IMR-90 (cell line): ENCODE measurements at regions not wholly inside any gene's neighbourhood (a gene's known extent, or its start where the extent isn't known, plus 50 kb on each side); places are given as distances from the start of the nearest gene placed in this dataset.

ENCODE experiments used
- ATAC-seq: fragments of 200-7000 bp; cut with Tn5 transposase; 2 replicates; pipeline ENCODE4 v1.9.1; 2020; ENCODE audit warnings: low read depth, mild to moderate bottlenecking, moderate library complexity
- BruUV-seq: library from RNA; stranded (reverse); fragments of 400-500 nt; replicated peaks from 2 replicates; lab custom pipeline; 2021; lab: Mats Ljungman, UMichigan
- CTCF ChIA-PET: fragments of 300-600 bp; formaldehyde crosslinking; extraction: SDS; loops from one replicate; lab custom pipeline; 2021; ENCODE audit warnings: antibody characterized with exemption; lab: Yijun Ruan, JAX
- POLR2A ChIA-PET: fragments of 300-600 bp; sonication (Branson Sonifier 250); formaldehyde crosslinking; loops from one replicate; lab custom pipeline; 2022; ENCODE audit warnings: antibody characterized with exemption; ENCODE audit not compliant: unreplicated experiment; lab: Charles Lee
- DNase-seq: peaks from one replicate; pipeline ENCODE4 v3.0.0; 2013
- H2AFZ ChIP-seq: replicated peaks from 2 replicates; pipeline ENCODE3; 2013; ENCODE audit warnings: low read length, mild to moderate bottlenecking; ENCODE audit not compliant: poor library complexity
- H2AK5ac ChIP-seq: 2 replicates; pipeline ENCODE4 v1.6.1; 2013; ENCODE audit warnings: low read depth, low read length, inconsistent platforms
- H2AK9ac ChIP-seq: replicated peaks from 2 replicates; pipeline ENCODE3; 2013; ENCODE audit warnings: mild to moderate bottlenecking, low read depth, low read length, moderate library complexity; ENCODE audit not compliant: poor library complexity
- H2BK120ac ChIP-seq: 2 replicates; pipeline ENCODE4 v1.6.1; 2013; ENCODE audit warnings: low read depth, low read length, inconsistent platforms
- H2BK15ac ChIP-seq: 3 replicates; pipeline ENCODE4 v1.6.1; 2013; ENCODE audit warnings: low read depth, low read length, inconsistent platforms
- H2BK20ac ChIP-seq: 2 replicates; pipeline ENCODE4 v1.6.1; 2013; ENCODE audit warnings: low read depth, mild to moderate bottlenecking, inconsistent platforms, low read length, moderate library complexity
- H2BK5ac ChIP-seq: 2 replicates; pipeline ENCODE4 v1.6.1; 2013; ENCODE audit warnings: mild to moderate bottlenecking, low read depth, low read length, inconsistent platforms; ENCODE audit not compliant: poor library complexity, severe bottlenecking
- H3K14ac ChIP-seq: replicated peaks from 2 replicates; pipeline ENCODE4 v1.6.1; 2013; ENCODE audit warnings: low read depth, low read length, inconsistent platforms
- H3K18ac ChIP-seq: 2 replicates; pipeline ENCODE4 v1.6.1; 2013; ENCODE audit warnings: low read depth, low read length, control low read depth
- H3K23ac ChIP-seq: 2 replicates; pipeline ENCODE4 v1.6.1; 2013; ENCODE audit warnings: low read depth, low read length, inconsistent platforms
- H3K27ac ChIP-seq: 2 replicates; pipeline ENCODE4 v1.5.1; 2013; ENCODE audit warnings: mild to moderate bottlenecking, control low read depth, low read length; ENCODE audit not compliant: insufficient read depth
- H3K27me3 ChIP-seq: 2 replicates; pipeline ENCODE4 v1.6.1; 2013; ENCODE audit warnings: low read length; ENCODE audit not compliant: control insufficient read depth, insufficient read depth
- H3K36me3 ChIP-seq: 2 replicates; pipeline ENCODE4 v1.6.1; 2013; ENCODE audit warnings: low read length, mixed read lengths; ENCODE audit not compliant: control insufficient read depth, insufficient read depth
- H3K4ac ChIP-seq: 2 replicates; pipeline ENCODE4 v1.6.1; 2013; ENCODE audit warnings: low read depth, low read length, inconsistent platforms
- H3K4me1 ChIP-seq: 2 replicates; pipeline ENCODE4 v1.6.1; 2013; ENCODE audit warnings: low read length, mixed read lengths; ENCODE audit not compliant: control insufficient read depth, insufficient read depth
- H3K4me2 ChIP-seq: 2 replicates; pipeline ENCODE4 v1.6.1; 2013; ENCODE audit warnings: low read depth, mild to moderate bottlenecking, control low read depth, low read length, moderate library complexity
- H3K4me3 ChIP-seq: 2 replicates; pipeline ENCODE4 v1.5.1; 2013; ENCODE audit warnings: low read depth, mild to moderate bottlenecking, control low read depth, low read length, moderate library complexity; ENCODE audit not compliant: insufficient read depth
- H3K56ac ChIP-seq: 2 replicates; pipeline ENCODE4 v1.6.1; 2013; ENCODE audit warnings: low read length, inconsistent platforms; ENCODE audit not compliant: insufficient read depth; ENCODE audit errors: extremely low read depth
- H3K79me1 ChIP-seq, 2 experiments: 2 replicates each; pipeline ENCODE4 v1.6.1; 2013; ENCODE audit warnings: low read length in 2 of 2, inconsistent platforms in 1 of 2, low read depth in 1 of 2
- H3K9ac ChIP-seq: 2 replicates; pipeline ENCODE4 v1.6.1; 2013; ENCODE audit warnings: low read depth, low read length, control low read depth
- H3K9me1 ChIP-seq: 2 replicates; pipeline ENCODE4 v1.6.1; 2013; ENCODE audit warnings: low read length, inconsistent platforms; ENCODE audit not compliant: insufficient read depth
- H3K9me3 ChIP-seq: 2 replicates; pipeline ENCODE4 v1.6.1; 2013; ENCODE audit warnings: low read length; ENCODE audit not compliant: control insufficient read depth, insufficient read depth
- H4K20me1 ChIP-seq: 2 replicates; pipeline ENCODE4 v1.6.1; 2013; ENCODE audit warnings: low read length, inconsistent platforms; ENCODE audit not compliant: insufficient read depth
- H4K5ac ChIP-seq: 2 replicates; pipeline ENCODE4 v1.6.1; 2013; ENCODE audit warnings: mild to moderate bottlenecking, low read depth, low read length, control low read depth
- H4K8ac ChIP-seq, 2 experiments: 2 replicates each; pipeline ENCODE4 v1.6.1; 2013; ENCODE audit warnings: low read depth in 2 of 2, low read length in 2 of 2, control low read depth in 1 of 2, inconsistent platforms in 1 of 2
- H4K91ac ChIP-seq: 2 replicates; pipeline ENCODE4 v1.6.1; 2013; ENCODE audit warnings: low read depth, low read length, inconsistent platforms; ENCODE audit not compliant: insufficient read depth
- FOS ChIP-seq: fragments of 150-350 bp; IDR thresholded peaks from 2 replicates; pipeline ENCODE4 v1.6.1; 2016; ENCODE audit warnings: low read depth, low read length
- RCOR1 ChIP-seq: IDR thresholded peaks from 2 replicates; pipeline ENCODE4 v1.6.1; 2012; ENCODE audit warnings: mild to moderate bottlenecking, low read length, improper control_type of control experiment; ENCODE audit not compliant: insufficient replicate concordance
- SMC3 ChIP-seq: fragments of 150-350 bp; IDR thresholded peaks from 2 replicates; pipeline ENCODE4 v1.6.1; 2016; ENCODE audit warnings: low read depth, mild to moderate bottlenecking, antibody characterized with exemption, low read length, moderate library complexity
- dilution Hi-C: fragments of 300-500 bp; cut with HindIII; formaldehyde crosslinking; loops from one replicate; pipeline ENCODE4 v1.14.3; 2018; ENCODE audit warnings: low sequenced_read_pairs; ENCODE audit not compliant: unreplicated experiment
- in situ Hi-C: fragments of 300-500 bp; cut with MboI; formaldehyde crosslinking; loops from 3 replicates; pipeline ENCODE4 v1.14.3; 2019; ENCODE audit warnings: low sequenced_read_pairs, inconsistent platforms, mixed read lengths
- intact Hi-C: fragments of 100-400 bp; cut with micrococcal nuclease; formaldehyde crosslinking; loops from 2 replicates; pipeline ENCODE4 v1.10.0; 2022

GRCh38 chr5:53817183-53817582, 256.7 kb downstream of the NDUFS4 start:
- no peak overlapping the region for H2BK15ac ChIP-seq
- H4K20me1 ChIP-seq: no peaks in the 10 kb centered on the region
- H3K9ac ChIP-seq: no peak overlapping the region
- dilution Hi-C loops (no loop called here), in situ Hi-C loops (no loop called here), intact Hi-C loops (no loop called here)
- no peak overlapping the region for H2AK9ac ChIP-seq
- H3K4ac ChIP-seq: no peak overlapping the region
- H2BK120ac ChIP-seq: no peak overlapping the region
- H2AFZ ChIP-seq: no peak overlapping the region
- ChIA-PET CTCF (no interaction called here), POLR2A (no interaction called here)
- H3K18ac ChIP-seq: no peak overlapping the region
- H2BK20ac ChIP-seq: no peak overlapping the region
- ATAC-seq (peak; percentile 75), DNase-seq (peak; percentile 10)
- H3K27me3 ChIP-seq: peaks cover 17% of the 10 kb centered on the region
- no peak overlapping the region for H3K4me3 ChIP-seq
- H3K9me1 ChIP-seq: no peaks in the 10 kb centered on the region
- no peak overlapping the region for H4K91ac ChIP-seq
- no peak overlapping the region for H3K4me2 ChIP-seq
- H4K8ac ChIP-seq: no peak overlapping the region
- no peak overlapping the region for H3K14ac ChIP-seq
- H3K27ac ChIP-seq: no peak overlapping the region
- no peaks in the 10 kb centered on the region for H3K36me3 ChIP-seq
- peaks cover 2% of the 10 kb centered on the region; the same call in 1 of the 2 replicates for H3K4me1 ChIP-seq
- no peak overlapping the region for H3K56ac ChIP-seq
- H3K23ac ChIP-seq: no peak overlapping the region
- no TSS peak for BruUV-seq
- no peak overlapping the region for H2BK5ac ChIP-seq
- no peaks in the 10 kb centered on the region for H3K9me3 ChIP-seq
- no peaks in the 10 kb centered on the region for H3K79me1 ChIP-seq
- no peak overlapping the region for H4K5ac ChIP-seq
- TF ChIP-seq RCOR1 (no peak), SMC3 (no peak), FOS (no peak)
- no peak overlapping the region for H2AK5ac ChIP-seq
